GM19395 (cell line): ENCODE measurements at regions not wholly inside any gene's neighbourhood (a gene's known extent, or its start where the extent isn't known, plus 50 kb on each side); places are given as distances from the start of the nearest gene placed in this dataset.
"Not testable (repeated sequence)": the region's sequence is repeated elsewhere in the genome, so short reads cannot be mapped to it uniquely, and the experiment has no call there.

ENCODE experiments used
- ATAC-seq: cut with Tn5 transposase; IDR thresholded peaks from one replicate; pipeline ENCODE4 v1.9.1; 2021; ENCODE audit warnings: mild to moderate bottlenecking, moderate library complexity; ENCODE audit not compliant: unreplicated experiment

DNA sequence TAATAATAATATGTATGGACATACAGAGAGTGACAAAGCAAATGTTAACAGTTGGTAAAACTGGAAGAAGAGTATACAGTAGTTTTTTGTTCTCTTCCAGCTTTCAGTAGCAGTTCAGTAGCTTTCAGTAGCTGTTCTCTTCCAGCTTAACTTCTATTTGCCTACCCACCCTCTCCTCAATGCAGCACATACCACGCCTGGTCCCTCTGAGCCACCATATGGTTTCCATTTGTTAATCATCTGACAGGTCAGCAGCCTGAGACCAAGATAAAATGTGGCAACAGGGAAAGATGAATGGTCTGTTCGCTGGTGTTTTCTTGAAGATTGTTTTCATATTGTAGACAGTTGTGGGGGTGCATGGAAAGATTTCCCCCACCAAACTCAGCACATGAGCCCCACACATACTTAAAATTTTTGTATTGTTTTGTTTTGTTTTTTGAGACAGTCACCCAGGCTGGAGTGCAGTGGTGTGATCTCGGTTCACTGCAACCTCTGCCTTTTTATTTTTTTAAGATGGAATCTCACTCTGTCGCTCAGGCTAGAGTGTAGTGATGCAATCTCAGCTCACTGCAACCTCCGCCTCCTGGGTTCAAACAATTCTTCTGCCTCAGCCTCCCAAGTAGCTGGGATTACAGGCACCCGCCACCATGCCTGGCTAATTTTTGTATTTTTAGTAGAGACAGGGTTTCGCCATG is 56.8 kb downstream of the ATP6V0E2 start:
- ATAC-seq, result not testable (repeated sequence)

- not testable (repeated sequence) for ATAC-seq
Observed at GRCh38 chr7:149933776-149934175, 60.0 kb downstream of the ATP6V0E2 start.

DNA sequence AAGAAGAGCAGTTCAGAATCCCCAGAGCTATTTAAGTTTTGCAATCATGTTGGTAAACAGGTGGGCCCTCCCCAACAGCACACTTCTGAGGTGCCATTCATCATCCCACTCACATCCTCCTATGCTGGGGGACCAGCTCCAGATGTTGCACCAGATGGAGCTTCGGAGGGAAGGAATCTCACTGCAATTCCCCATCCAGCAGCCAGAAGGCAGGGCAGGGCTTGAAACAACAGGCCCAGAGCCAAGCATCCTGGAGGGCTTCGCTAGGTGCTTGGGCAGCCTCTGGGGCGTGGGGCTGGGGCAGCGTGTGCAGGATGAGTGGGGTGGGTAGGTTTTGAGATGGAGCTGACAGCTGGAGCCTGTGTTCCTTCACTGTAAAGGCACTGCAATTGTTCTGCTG is 73.6 kb downstream of the ATP6V0E2 start:
- not testable (repeated sequence) for ATAC-seq

DNA sequence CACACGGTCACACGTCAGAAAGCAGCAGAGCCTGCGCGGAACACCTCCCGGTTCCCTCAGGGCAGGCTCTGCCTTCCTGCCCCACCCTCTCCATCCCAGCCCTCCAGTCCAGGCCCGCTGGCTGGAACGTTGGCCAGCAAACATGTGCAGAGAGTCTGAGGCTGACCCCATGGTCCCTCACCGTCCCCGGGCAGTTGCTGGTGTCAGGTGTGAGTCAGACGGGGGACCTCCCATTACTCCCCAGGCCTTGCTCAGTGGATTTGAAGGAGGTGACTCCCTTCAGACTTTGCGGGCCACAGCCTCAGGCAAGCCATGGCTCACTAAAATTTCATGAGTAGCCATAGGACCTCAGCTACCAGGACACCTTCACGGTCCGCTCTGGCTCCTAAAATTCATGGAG is 74.7 kb downstream of the ATP6V0E2 start:
- not testable (repeated sequence) for ATAC-seq

DNA sequence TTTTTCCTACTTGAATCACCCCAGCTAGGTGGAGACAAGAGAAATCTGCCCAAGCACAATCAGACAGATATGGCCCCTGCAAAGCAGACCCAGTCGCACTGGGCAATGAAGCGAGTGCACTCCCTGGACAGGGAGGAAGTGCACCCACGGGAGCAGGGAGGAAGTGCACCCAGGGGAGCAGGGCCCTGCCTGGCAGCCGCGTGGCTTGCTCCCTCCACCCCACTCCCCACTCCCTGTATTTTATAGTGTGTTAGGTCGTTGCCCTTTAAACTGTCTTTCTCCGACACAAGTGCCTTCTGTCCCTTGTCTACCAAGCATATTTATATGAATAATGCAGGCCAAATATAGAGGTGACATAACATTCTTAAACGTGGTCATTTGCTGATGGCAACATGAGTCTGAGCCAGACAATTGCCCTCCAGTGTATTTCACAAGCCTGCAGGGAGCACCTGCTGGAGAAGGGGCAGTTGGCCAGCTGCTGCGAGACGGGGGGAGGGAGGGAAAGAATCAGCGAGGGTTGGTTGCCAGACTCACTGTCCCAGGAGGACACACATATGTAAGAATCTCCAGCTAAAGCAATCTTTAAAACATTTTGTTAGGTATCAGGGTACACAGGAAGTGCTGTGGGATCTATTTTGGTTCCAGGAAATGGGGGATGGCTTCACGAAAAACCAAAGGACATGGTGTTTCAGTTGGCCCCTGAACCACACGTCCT is 76.3 kb downstream of the ATP6V0E2 start:
- not testable (repeated sequence) for ATAC-seq

DNA sequence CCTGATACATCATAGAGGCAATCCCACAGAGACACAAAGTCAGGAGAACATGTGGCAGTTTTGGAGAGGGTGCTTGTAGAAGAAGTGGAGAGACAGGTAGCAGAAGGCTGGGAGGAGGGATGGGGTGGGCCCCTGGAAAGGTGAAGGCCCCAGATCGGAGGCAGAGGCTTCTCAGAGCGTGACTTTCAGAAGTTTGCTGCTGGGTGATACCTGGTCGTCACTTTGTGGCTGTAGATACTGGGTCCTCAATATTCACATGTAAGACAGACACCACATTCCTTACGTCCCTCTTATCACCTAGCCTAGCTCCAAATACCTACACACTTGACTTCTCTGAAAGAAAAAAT is 76.8 kb downstream of the ATP6V0E2 start:
- not testable (repeated sequence) for ATAC-seq

- not testable (repeated sequence) for ATAC-seq
Observed at GRCh38 chr7:149951579-149951978, 77.8 kb downstream of the ATP6V0E2 start.

DNA sequence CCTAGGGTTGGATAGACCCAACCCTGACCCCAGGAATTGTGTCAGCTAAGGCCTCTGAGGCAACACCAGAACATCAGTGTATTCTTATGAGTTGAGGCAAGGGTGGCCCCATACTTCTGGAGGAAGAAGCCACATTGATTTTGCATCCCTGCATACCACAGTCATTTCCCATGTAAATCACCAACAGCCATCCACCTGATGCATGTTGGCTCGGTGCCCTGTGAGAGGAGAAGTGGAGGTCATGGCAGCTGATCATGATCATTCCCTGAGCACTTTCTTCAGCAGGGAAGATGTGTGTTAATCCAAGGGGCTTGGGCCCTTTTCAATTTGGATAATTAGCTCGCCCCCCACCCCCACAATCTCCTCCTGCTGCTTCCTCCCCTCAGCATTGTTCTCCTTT is 85.1 kb downstream of the ATP6V0E2 start:
- not testable (repeated sequence) for ATAC-seq

GRCh38 chr7:149960863-149961262 is 87.1 kb downstream of the ATP6V0E2 start:
- not testable (repeated sequence) for ATAC-seq

DNA sequence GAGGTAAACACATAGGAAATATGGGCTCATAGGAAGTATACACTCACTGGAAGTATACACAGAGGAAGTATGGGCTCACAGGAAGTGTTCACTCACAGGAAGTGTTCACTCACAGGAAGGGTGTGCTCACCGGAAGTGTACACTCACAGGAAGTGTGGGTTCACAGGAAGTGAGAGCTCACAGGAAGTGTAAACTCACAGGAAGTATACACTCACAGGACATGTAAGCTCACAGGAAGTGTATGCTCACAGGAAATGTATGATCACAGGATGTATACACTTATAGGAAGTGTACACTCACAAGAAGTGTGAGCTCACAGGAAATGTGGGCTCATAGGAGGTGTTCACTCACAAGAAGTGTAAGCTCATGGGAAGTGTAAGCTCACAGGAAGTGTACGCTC is 88.1 kb downstream of the ATP6V0E2 start:
- ATAC-seq, result not testable (repeated sequence)

DNA sequence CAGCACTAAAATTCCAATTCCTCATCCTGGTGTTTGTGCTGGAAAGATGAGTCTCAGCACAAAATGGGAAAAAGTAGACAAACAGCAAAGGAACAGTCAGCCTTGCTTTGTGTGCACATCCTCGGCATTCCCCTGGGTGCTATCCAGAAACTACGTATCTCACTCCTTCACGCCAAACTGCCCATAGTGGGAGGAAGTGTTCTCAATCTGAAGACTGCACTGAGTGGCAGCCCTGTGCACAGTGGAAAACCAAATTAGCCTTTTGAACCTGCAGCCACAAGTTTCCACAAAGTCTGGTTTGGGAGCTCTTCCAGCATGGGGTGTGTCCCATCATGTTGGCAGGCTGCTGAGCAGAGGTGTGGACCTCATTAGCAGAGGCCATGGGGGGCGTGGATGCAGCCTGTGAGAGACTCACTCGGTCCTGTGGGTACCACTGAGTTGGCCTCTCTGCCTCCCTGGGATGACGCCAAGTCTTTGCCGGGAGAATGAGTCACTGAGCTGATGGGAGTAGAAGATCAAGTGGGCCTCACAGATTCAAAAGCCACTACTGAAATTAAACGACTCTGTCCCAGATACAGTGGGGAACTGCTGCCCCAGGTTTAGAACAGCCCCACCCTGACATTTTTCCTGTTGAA is 89.0 kb downstream of the ATP6V0E2 start:
- not testable (repeated sequence) for ATAC-seq

DNA sequence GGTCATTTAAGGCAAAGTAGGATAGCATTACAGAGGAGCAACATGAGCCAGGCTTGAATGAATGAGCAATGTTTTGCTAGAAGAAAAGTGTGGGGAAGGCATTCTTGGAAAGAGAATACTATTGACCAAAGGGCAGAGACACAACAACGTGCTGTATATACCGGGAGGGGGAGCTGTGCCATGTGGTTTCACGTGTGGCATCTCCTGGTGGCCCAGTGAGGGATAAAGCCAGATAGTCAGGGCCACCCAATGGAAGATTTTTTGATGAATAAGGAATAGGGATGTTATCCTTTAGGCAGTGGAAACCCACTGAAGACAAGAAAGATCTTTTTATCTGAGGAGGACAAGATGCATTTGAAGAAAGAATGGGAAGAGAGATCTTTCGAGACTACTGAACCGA is 90.2 kb downstream of the ATP6V0E2 start:
- not testable (repeated sequence) for ATAC-seq

GRCh38 chr7:149966444-149966843 is 92.7 kb downstream of the ATP6V0E2 start:
- not testable (repeated sequence) for ATAC-seq

GRCh38 chr7:149972977-149973376 is 99.2 kb downstream of the ATP6V0E2 start:
- not testable (repeated sequence) for ATAC-seq

DNA sequence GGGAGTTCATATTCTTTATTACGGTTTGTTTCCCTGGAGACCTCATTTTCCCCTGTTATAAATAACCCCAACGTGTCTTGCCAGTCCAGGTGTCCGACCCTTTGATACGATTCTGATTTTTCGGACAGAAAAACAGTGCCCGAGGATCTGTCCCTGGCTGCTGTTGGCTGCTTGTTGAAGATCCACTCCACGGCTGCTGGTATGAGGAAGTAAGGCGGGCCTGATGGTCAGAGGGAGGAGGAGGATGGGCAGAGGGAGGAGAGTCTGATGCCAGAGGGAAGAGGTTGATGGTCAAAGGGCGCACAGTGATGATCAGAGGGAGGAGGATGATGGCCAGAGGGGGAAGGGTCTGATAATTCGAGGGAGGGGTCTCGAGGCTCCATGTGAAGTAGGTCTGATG is 99.9 kb downstream of the ATP6V0E2 start:
- not testable (repeated sequence) for ATAC-seq

GRCh38 chr7:149975608-149976007 is 101.8 kb downstream of the ATP6V0E2 start:
- not testable (repeated sequence) for ATAC-seq

DNA sequence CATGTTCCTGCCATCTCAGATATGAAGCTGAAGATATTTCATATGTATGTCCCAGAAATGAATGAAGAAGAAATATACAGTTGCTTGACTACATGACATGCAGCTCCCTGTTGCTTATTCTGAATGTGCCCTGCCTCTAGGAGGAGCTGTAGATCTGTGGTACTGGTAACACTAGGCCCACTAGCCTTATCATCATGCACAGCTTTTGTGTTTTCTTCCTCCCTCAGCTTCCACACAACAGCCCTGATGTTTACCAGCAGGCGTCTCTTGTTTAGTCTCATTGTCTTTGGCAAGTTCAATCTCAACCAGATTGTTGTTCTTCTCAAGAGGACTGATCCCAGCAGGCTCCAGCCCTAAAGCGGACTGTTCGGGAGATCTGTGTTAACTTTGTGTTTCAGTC is 104.8 kb downstream of the ATP6V0E2 start:
- ATAC-seq, result not testable (repeated sequence)

DNA sequence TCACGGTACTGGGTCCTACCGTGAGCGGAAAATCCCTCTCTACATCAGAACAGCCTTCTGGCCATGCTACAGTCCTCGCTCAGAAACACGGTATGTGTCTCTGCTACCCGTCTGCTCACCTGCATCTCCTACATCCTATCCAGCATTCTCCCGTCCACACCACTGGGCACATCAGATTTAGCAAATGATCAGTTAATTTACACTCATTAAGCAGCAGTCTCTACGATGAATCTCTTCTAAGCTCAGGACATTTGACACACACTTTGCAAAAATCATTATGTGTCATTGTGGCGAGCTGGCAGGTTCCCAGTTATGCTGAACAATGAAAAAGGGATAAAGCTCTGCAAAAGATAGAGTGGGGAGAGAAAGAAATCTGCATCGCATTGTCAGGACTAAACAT is 105.2 kb downstream of the ATP6V0E2 start:
- ATAC-seq, result not testable (repeated sequence)

DNA sequence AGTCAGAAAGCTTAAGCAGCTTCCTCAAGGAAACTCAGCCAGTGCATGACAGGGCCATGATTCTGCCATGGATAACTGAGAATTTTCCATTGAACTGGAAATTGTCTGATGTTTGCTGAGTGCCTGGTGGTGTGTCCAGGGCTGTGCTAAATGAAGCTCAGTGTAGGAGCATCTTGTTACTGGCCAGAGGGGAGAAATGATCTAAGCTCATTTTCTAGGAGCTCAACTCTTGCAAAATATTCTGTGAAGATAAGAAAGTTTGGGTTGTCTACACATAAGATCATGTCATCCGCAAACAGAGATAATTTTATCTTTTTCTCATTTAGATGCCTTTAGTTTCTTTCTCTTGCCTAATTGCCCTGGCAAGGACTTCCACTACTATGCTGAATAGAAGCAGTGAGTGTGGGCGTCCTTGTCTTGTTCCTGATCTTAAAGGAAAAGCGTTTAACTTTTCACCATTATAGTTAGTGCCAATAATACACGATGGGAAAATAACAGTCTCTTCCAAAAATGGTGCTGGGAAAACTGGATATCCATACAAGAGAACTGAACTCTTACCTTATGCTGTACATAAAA is 108.9 kb downstream of the ATP6V0E2 start:
- ATAC-seq, result not testable (repeated sequence)

DNA sequence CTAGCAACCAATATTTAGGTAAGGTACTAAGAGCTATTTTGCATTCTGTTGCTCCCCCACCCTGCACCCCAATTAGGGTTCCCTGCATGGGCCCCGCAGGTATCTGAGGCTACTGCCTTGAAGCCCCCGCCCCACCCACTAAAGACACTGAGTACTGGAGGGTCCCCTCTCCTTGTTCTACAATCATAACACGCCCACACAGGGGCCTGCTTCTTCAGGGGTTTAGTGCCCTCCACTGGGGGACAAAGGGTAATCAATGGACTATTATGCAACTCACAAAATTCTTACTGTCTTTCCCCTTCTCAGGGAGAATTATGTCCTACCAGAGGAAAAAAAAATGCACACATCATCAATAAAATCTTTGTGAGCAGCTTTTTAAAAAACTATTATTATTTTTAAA is 113.1 kb downstream of the ATP6V0E2 start:
- not testable (repeated sequence) for ATAC-seq

- ATAC-seq, result not testable (repeated sequence)
Observed at GRCh38 chr7:149991652-149992302, 118.0 kb downstream of the ATP6V0E2 start.
